Lower leg skin (tissue), 3 donors: ENCODE measurements at regions not wholly inside any gene's neighbourhood (a gene's known extent, or its start where the extent isn't known, plus 50 kb on each side); places are given as distances from the start of the nearest gene placed in this dataset.

Source experiments
- POLR2A ChIP-seq, 2 donors: fragments of 450-650 bp; IDR thresholded peaks; one replicate each; pipeline ENCODE4 v1.6.1; 2016 to 2017; ENCODE audit warnings: antibody characterized with exemption in 2 of 2, mild to moderate bottlenecking in 1 of 2, moderate library complexity in 1 of 2
- TF ChIP-seq, protein P1 (sequence below), 3 donors: fragments of 450-650 bp; IDR thresholded peaks; one replicate each; pipeline ENCODE4 v1.5.1; 2016; ENCODE audit warnings: antibody characterized with exemption in 3 of 3, mild to moderate bottlenecking in 3 of 3, moderate library complexity in 2 of 3

GRCh38 chr14:96653597-96653996 lies 143.6 kb upstream of the VRK1 start:
- TF ChIP-seq, protein P1, sequence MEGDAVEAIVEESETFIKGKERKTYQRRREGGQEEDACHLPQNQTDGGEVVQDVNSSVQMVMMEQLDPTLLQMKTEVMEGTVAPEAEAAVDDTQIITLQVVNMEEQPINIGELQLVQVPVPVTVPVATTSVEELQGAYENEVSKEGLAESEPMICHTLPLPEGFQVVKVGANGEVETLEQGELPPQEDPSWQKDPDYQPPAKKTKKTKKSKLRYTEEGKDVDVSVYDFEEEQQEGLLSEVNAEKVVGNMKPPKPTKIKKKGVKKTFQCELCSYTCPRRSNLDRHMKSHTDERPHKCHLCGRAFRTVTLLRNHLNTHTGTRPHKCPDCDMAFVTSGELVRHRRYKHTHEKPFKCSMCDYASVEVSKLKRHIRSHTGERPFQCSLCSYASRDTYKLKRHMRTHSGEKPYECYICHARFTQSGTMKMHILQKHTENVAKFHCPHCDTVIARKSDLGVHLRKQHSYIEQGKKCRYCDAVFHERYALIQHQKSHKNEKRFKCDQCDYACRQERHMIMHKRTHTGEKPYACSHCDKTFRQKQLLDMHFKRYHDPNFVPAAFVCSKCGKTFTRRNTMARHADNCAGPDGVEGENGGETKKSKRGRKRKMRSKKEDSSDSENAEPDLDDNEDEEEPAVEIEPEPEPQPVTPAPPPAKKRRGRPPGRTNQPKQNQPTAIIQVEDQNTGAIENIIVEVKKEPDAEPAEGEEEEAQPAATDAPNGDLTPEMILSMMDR (IDR thresholded peaks at IDR 0.05), result no peak
- no peak for TF ChIP-seq POLR2A (IDR thresholded peaks at IDR 0.05)
